GOT3 (cell line): ENCODE measurements at regions not wholly inside any gene's neighbourhood (a gene's known extent, or its start where the extent isn't known, plus 50 kb on each side); places are given as distances from the start of the nearest gene placed in this dataset.
"Not testable (repeated sequence)": the region's sequence is repeated elsewhere in the genome, so short reads cannot be mapped to it uniquely, and the experiment has no call there.

Experiments used
- DNase-seq: peaks from one replicate; lab custom pipeline; 2025; ENCODE audit warnings: mixed read lengths; lab: John Stamatoyannopoulos, UW

DNA sequence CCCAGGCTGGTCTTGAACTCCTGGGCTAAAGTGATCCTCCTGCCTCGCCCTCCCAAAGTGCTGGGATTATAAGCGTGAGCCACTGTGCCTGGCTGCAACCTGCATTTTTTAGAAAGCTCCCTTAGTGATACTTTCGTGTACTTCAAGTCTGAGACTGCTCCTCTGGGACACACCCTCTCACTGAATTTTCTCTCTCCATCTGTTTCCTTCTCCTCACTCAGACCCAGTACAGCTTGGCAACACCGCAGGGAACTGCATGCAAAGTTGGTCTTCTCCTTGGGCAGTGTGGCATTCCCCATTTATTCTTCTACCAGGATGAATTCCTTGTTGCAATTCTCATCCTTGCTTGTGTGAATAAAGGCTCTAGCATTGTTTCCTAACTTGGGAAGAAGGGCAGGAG, 175.9 kb downstream of the LPIN1 start:
- DNase-seq: no peak

DNA sequence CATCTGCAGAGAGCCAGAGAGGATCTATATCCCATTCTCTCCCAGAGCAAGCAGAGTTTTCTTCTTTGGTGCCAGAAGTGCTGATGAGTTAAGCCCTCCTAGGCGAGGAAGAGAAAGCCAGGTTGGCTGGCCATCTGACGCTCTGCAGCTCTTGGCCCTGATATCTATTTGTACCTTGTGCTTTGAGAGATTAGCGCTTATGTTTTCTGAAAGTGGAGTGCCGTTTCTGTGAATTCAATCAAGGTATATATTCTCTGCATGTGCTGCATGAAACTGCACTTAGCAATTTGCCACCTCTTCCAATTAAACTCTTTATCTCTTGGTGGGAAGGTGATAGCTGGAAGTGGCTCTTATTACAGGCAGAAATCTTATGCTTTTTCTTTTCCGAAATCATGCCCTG, 177.5 kb downstream of the LPIN1 start:
- DNase-seq: no peak

DNA sequence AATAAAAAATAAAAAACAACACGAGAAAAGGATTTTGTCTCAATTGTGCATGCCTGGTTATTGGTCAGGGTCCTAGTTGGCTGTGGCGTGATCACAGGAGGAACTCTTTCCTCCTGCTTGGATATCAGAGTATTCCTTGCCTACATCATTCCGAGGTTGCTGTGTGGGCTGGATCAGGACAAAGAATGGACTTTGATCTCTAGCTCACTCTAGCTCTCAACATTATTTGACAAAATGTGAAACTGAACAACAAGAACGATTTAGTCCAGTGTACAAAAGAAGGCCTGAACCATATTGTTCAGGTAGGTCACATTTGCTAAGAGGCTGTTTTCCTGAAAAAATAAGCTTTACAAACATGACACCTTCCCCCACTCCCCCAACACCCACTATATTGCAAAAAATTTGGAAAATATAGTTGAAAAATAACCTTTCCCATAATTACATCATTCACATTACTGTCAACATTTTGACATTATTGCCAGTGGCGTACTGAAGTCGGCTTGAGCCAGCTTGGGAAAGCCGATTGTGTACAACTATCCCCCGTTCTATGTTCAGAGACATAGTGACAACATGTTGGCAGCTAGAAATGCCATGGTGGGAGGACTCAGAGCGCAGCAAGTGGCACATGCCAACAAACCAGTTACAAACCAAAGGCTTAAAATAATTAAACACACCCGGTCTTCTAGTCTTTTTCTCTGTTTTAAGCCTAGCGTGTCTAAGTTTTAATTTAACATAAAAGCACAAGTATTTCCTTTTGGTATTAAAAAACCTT, 179.0 kb downstream of the LPIN1 start:
- no peak for DNase-seq

DNA sequence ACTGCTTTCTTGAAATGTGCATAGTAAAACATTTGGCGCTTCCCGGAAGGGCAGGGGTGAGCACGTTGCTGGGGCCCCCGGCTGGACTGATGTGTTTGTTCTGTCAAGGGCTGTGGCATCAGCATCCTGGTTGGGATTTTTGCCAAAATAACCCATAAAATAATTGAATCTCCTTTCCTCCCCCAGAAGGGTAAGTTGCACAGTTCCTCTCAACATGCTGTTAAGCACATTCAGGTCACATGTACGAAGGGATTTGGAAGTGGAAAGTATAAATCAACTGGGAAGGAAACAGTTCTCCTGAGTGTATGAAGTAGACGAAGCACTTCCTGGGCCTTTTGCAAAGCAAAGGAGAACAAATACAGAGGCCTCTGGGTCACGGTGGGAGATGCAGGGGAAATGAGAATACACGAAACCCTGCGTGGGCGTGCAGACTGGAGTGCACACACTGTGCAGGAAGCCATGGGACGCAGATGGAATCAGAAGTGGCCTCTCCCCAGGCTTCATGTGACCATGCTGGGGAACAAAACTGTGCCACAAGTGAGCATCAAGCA, 183.9 kb downstream of the LPIN1 start:
- no peak for DNase-seq

DNA sequence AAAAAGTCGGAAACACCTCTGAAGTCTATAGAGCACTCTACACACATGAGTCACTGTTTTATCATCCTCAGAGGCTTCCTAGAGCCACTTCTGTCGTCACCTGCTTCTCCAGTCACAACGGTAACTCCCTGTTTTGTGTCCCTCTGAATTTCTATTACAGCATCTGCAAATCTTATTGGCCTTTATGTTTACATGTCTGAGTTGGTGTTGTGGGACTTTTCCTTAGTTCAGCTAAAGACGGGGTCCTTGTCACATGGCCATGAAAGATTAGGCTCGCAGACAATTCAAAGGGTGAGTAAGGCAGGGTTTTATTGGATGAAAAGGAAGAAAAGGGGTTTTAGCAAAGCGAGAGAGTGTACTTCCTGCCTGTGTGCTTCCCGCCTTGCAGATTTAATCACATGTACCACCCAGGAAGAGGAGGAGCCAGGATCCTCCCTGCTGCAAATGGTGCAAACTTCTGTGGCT, 185.6 kb downstream of the LPIN1 start:
- no peak for DNase-seq

DNA sequence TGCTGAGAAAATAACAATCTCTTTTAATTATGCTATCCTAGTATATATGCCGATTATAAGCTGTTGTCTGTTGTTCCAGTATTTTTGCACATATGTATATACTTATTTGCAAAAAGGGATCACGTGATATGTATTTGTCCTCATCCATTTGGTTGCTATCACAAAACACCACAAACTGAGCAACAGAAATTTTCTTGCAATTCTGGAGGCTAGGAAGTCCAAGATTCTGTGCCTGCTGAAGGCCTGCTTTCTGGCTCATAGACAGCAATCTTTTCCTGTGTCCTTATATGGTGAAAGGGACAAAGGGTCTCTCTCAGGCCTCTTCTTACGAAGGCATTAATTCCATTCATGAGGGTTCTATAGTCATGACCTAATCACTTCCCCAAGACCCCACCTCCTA, 186.5 kb downstream of the LPIN1 start:
- DNase-seq: no peak

DNA sequence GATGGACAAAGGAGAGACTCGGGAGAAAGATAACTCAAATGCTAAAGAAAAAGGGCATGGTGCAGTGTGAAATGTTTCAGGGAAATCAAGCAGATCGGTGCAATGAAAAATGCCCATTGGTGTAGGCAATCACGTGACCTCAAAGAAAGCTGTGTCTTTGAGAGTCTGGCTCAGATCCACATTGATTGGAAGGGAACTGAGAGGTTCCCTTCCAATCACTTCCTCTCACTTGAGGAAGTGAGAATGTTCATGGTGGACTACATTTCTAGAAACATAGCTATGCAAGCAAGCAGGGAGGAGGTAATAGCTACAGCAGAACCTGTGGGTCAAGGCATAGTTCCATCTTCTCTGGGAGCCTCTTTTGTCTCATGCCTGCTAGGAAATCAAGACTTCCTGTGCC, 187.4 kb downstream of the LPIN1 start:
- DNase-seq: no peak

DNA sequence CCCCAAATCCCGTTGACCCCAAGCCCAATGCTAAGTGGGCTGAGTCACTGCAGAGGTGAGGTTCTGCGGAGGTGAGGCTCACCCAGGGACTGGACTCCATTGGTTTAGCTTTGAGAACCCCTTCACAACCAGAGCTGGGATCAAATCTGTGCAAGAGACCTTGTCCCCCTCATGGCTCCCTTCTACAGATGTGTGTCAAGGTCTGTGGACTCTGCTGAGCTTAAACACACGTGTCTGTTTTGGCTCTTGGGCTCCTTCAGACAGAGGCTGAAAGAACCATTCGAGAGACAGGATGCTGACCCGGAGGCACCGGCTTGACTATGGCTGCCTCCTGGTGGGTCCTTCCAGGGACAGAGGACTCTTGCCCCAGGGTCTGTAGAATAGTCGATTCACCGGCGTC, 190.3 kb downstream of the LPIN1 start:
- no peak for DNase-seq

DNA sequence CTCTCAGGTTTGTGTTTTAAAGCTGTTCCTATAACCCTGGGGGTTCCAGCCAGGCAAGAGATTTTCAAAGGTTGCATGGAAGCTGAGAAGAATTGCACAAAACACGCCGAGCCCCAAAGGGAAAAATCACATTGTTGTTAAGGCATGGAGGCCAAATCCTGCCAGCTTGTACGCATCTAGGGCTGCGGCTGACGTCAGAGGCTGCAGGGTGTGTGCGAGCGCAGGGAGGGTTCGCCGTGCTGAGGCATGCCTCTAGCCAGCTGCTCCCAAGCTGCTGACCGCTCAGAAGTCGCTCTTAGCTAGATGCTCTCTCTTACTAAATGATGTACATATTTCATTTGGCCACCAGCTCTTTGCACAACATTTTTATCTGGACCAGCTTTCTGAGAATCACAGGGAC, 191.8 kb downstream of the LPIN1 start:
- DNase-seq: no peak

DNA sequence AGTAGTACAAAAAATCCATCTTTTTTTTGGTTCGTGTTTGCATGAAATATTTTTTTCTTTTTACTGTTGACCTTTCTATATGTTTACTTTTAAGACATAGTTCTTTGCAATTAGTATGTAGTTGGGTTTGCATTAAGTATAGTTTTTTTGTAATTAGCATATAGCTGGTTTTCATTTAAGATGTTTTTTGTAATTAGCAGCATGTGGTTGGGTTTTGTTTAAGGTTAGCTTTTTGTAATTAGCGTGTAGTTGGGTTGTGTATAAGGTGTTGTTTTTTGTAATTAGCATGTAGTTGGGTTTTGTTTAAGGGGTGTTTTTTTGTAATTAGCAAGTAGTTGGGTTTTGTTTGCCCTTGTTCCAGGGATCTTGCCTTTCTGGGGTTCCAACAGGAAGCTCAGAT, 193.1 kb downstream of the LPIN1 start:
- no peak for DNase-seq

DNA sequence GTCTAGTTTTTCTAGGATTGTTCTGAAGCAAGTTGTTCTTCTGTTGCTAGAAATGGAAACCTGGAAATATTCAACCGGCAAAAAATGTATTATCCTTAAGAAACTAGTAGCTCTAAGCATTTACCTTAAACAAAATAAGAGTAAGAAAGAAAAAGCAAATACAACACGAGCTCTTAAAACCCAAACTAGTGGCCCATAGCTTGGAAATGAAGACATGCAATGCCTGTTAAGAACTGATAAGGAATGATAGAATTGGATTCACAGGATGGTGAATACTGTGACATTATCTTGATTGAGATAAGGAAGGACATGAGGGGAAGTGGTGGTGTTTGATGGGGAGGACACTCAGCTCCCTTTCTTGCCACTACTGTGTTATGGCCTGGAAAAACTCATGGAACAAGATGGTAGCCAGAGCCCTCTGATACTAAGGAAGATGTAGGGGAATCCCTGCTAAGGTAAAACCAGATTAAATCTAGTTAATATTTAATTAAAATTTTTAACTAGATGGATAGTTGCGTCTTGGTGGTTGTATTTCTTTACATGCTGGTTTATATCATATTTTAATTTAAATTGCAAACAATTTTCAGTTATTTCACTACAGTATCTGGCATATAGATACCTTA, 193.8 kb downstream of the LPIN1 start:
- DNase-seq: no peak

DNA sequence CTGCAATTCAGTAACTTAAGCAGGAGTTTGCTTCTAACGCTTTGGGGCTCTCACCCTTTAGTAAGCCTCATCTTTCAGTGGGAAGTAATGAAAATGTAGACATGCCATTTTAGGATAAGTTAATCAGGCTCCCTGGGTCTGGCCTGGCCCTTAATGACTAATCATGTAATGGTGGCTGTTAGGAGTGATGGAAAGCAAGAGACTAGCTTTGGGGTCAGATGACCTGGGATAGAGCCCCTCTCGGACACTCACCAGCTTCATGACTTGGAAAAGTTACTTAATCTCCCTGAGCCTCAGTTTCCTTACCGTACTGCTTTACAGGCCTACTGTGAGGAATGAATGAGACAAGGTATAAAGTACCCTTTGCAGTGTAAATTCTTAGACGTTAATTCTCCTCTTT, 194.4 kb downstream of the LPIN1 start:
- no peak for DNase-seq

DNA sequence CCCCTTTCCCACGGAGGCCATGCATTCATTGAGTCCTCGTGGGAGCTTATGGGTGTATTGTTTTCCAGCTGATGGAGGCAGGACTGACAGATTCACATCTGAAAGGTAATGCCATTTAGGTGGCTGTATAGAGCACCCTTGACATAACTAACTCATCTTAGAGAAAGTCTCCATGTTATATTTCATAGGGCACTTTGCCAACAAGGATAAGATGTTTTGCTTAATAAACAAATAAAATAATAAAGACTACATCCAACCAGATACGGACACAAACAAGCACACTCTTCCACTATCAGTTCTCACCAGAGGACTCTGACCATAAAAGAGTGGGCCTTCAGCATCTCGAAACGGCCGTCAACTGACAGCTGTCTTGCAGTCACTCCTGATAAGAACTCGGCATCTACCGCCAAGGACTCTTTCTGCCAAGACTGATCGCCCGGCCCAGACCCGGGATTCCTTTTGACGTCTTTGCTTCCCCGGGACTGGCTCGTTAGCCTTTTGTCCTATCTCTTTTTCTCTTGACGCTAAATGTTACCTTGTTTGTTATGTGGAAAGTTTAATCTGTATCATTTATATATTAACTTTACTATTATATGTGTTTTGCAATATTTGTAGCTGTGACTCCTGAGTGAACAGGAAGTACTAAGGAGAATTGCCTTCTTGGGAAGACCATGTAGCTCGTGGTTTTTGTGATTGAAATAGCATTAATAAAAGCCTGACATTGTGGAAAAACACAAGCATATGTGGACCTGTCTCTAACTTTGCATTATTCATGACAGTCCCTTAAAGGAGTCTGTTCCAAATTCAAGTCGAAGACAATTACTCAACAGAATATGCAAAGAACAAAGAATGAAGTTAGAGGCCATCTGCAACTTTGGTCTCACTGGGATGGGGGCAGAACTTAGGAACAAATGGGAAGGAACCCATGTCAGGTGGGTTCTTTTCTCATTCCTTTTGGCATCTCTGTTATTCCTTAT, 195.1 kb downstream of the LPIN1 start:
- DNase-seq: no peak

DNA sequence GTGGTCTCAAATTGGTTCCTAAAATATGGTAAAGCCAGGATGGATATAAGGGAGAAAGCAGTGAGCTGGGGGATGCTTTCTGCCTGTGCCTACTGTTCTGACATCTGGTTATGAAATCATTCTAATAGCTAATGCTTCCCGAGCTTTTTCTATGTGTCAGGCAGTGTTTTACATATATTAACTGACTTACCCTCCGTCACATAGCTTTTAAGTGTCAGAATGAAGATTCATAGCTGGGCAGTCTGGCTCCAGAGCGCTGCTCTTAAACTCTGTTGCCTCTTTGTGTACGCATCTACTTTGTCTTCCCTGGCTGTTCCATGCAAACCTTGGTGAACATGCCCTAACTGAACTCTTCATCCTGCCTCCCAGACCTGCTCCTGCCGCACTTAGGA, 195.7 kb downstream of the LPIN1 start:
- DNase-seq: no peak

DNA sequence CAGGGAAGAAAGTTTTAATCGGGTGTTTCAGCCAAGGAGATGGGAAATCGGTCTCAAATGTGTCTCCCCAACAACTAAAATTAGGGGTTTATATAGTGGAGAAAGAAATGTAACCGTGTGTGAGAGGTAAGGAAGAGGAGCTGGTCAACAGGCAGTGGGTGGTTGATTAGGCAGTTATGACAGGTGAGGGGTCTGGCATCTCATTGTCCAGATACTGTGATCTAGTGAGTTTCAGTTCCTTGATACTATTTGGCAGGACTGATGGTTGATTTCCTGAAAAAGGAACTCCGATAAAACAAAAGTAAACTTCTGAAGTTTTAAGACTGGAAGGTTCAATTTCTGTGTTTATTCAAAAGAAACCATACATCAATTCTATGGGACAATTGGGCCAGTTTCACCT, 197.9 kb downstream of the LPIN1 start:
- no peak for DNase-seq

DNA sequence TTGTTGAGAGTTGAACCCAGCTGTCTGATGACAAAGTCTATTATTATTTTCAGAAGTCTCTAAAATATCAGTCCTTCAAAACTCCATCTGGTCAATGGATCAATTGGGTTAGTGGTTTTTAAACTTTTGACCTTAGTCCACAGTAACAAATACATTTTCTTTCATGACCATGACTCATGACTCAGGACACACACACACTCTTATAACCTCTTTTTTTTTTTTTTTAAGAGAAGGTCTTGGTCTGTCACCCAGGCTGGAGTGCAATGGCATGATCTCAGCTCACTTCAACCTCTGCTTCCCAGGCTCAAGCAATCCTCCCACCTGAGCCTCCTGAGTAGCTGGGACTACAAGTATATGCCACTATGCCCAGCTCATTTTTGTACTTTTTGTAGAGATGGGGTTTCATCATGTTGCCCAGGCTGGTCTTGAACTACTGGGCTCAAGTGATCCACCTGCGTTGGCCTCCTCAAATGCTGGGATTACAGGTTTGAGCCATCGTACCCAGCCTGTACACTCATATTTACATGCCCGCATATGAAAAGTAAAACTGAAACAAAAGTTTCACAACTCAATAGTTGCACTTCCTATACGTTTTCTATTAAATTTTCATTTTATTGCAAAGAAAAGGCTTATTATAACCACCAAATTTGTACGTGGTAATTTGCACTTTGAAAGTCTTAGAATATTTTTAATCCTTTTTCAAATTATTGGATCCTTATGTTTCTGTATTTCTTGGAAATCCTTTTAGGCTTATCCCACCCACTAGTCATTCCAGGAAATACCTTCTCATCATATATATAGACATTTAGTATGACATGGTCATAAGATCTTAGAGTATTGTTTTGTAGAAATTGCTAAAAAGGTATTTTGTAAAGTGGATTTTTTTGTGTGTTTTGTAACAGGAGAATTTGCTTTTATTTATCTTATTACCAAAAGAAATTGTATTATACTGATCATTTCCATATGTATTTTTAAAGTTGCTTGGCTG, 199.0 kb downstream of the LPIN1 start:
- DNase-seq: no peak

DNA sequence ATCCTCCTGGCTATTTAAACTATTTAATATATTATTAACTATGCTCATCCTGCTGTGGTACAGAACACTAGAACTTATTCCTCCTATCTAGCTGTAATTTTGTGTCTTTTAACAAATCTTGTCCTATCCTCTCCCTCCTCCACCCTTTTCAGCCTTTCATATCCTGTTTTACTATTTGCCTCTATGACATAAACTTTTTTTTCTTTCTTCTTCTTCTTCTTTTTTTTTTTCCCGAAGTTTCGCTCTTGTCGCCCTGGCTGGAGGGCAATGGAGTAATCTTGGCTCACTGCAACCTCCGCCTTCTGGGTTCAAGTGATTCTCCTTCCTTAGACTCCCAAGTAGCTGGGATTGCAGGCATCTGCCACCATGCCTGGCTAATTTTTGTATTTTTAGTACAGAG, 201.5 kb downstream of the LPIN1 start:
- no peak for DNase-seq

DNA sequence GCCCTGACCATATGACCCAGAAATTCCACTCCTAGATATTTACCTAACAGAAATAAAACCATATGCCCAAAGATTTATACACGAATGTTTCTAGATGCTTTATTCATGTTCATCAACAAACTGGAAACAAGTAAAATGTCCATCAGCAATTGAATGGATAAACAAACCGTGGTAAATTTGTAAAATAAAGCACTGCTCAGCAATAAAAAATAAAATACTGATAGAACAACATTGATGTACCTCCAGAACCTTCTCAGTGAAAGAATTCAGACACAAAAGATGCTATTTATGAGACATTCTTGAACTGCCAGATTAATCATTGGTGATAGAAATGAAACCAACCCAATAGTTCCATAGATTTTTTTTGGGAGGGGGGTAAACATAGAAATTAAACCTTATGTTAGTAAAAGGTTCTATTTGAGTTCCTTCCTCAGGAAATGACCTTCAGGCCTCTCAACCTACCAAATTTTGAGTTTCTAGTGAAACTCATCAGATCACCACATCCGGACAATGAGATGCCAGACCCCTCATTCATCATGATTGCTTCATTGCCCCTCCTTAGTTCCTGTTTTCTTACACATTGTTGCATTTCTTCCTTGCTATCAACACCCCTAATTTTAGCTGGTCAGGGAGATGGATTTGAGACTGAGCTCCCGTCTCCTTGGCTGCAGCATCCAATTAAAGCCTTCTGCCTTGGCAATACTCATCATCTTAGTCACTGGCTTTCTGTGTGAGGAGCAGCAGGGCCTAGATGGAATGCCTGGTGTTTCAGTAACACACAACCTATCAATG, 203.5 kb downstream of the LPIN1 start:
- no peak for DNase-seq

DNA sequence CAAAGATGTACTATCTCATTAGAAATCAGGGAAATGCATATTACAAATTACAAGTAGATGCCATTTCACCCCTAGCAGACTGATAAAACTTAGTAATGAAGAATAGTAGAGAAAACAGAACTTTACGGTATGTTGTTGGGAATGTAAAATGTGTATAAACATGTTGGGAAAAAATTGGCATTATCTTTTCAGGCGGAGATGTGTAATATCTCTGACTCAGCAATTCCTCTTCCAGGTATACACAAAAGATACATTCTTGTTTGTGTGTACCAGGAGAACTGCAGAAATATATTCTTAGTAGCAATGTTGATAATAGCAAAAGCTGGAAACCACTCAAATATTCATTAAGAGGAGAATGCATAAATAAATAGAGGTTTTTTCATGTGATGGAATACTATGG, 204.5 kb downstream of the LPIN1 start:
- DNase-seq: no peak

DNA sequence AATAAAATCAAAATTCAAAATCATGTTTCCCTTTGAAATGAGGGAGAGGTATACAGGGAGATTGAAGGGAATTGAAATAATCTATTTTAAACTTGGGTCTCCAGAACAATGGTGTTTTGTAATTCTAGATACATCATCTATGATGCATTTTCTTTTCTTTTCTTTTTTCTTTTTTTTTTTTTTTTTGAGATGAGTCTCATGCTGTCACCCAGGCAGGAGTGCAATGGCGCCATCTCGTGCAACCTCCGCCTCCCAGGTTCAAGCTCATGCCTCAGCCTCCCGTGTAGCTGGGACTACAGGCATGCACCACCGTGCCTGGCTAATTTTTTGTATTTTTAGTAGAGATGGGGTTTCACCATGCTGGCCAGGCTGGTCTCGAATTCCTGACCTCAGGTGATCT, 205.1 kb downstream of the LPIN1 start:
- not testable (repeated sequence) for DNase-seq
